Nucleus accumbens (tissue), 56 donors: ENCODE measurements at regions not wholly inside any gene's neighbourhood (a gene's known extent, or its start where the extent isn't known, plus 50 kb on each side); places are given as distances from the start of the nearest gene placed in this dataset.
"Not testable (repeated sequence)": the region's sequence is repeated elsewhere in the genome, so short reads cannot be mapped to it uniquely, and the experiment has no call there.

Experiments
- DNase-seq, 56 donors: peaks; one replicate each; lab custom pipeline; 2025; lab: John Stamatoyannopoulos, UW

DNA sequence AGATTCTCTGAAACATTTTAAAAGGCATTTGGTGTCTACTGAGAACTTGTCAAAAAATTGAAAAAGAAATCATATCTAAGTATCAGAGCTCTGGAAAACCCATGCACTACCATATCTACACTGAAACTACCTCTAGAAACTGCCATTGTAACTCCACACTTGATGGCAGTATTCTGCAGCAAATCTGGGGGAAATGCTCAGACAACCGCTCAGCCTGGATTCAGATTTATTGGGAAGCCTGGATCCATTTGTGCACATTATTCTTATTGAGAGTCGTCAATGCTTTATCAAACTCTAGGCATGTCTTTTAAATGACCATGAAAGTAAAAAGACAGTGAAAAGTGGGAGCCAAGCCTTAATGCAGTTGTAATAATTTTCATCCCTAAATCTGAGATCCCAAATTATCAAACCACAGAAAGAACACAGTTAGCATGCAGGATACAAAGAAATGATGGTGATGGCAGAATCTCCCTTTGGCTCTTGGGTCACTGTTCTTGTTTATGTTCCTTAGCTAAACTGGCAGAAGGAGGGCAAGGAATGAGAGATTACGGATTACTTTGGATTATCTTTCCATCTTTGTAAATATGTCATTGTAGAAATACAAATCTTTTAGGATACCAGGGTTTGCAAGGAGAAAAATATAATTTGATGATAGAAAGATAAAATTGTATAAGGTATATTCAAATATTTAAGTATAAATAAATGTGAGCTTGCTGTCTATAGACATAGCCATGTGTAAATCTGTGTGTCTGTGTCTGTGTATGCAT is 512.1 kb upstream of the SYT4 start:
- DNase-seq = peak in 2 of 56 donors; percentile 2 to 12

- DNase-seq = no peak
These were observed 516.6 kb upstream of the SYT4 start for GRCh38 chr18:43793910-43794309.

DNA sequence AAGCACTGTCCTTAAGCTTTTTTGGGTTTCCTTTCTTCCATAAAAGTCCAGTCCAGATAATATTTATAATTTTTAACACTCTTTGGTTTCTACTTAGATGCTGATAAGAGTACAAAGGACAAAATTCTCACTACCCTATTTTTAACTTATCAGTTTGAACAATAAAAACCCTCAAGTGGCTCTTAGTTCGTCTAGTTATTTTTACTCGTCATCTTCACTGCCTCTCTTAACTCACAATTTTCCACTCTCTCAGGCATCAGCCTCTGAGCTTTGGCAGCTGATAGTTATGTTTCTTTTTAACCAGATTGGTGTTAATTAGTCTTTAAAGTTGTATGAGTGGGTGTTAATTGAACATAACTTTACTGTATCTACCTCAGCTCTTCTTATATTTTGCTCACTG is 517.1 kb upstream of the SYT4 start:
- DNase-seq = no peak

DNA sequence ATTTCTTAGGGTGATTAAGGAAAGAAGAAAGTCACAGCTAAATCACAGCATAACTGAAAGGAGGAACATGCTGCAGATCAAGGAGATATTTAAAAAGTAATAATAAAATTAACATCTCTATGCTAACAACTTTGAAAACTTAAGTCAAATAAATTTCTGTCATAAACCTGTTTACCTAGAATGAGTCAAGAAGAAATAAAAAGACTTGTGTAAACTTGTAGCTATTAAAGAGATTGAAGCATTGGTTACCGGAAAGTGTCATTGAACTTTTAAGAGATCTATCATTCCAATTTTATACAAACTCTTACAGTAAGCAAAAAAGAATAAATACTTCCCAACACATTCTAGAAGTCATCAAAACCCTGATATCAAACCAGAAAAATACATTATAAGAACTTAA is 520.1 kb upstream of the SYT4 start:
- DNase-seq = no peak

GRCh38 chr18:43800584-43800983 is 523.3 kb upstream of the SYT4 start:
- DNase-seq = no peak

- DNase-seq = no peak
These were observed 528.4 kb upstream of the SYT4 start for GRCh38 chr18:43805646-43806194.

GRCh38 chr18:43812627-43813026 is 535.3 kb upstream of the SYT4 start:
- no peak for DNase-seq

- no peak for DNase-seq
These were observed 542.1 kb upstream of the SYT4 start for GRCh38 chr18:43819397-43819796.

DNA sequence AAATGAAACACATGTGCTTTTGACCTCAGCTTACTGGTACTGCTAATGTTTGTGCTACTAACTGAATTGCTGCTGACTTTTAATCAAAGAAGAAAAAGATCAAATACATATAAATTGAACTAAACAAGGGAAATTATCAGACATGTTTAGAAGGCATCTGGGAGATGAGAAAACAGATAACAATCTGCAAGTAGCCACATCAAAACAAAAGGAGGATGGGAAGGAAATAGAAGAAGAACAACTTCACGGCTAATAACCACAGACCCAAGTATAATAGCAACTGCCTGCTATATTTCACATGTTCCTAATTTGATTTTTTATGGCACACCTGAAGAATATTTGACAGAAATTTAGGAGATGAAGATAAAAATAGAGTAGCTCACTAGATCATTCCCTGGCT is 542.6 kb upstream of the SYT4 start:
- DNase-seq = no peak

- DNase-seq = no peak
These were observed 548.5 kb upstream of the SYT4 start for GRCh38 chr18:43825768-43826167.

GRCh38 chr18:43826215-43826614 is 548.9 kb upstream of the SYT4 start:
- no peak for DNase-seq

DNA sequence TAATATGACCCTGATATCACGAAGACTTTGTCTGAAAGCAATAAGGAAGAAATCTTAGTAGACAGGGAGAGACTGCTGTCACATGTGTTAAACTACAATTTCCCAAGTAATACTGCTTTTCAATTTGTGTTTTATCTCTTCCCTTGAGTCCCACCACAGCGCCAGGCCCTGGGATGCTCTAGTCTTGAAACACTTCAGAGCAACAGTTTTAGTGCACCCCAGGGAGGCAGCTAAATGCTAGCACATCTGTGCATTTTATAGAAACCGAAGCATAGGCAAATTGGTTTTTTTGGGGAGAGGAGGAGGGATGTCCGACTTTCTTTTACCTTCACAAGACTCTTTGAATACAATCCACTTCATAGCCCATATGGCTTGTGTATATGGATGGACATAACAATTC is 550.0 kb upstream of the SYT4 start:
- DNase-seq = no peak

DNA sequence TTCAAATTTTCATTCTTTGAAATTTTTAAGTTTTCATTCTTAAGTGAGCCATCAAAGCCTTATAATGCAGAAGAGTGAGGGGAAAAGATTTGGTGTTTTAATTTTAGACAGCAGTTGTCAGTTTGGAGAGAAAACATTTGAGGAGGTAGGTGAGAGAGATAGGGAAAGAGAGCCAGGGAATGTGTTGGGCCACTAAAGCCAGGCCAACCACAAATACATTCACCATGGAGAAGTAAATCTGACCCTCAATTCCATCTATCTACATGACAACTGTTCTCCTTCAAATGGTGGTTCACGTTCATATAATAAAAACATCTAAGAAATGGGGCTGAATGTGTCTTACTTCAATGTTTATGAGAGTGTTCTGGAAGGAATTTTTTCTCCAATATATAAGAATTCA is 553.0 kb upstream of the SYT4 start:
- DNase-seq = no peak

DNA sequence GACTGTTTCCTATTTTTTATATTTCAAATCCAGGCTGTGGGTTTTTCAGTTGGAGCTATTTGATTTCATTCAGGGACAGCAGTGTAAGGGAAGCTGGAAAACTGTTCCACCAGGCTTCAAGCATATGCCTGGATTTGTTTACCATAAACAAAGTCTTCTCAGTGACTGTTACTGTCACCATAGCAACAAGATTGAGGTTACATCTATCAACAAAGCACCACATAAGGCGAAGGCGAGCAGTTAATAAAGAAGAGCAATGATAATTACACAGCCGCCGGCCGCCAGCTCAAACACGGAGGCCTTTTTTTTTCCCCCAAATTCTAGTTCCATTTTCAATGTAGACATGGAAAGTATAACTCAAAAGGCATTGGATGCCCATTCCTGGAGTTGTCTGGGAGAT is 553.7 kb upstream of the SYT4 start:
- no peak for DNase-seq

DNA sequence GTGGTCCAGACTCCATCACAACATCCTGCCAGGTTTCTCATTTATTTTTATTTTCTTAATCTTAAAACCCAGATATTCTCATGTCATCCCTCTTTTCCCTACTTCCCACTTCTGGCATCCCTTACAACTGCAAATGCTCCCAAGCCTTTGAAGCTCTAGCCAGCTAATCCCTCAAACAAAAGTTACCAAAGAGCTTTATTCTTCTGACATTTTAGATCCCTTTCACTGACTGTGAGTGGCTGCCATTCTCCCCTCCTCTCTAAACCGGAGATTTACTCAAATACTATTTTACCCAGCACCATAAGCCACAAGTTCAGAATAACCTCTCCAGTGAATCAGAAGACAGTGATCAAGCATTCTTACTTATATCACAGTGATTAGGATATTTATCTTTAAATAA is 569.0 kb upstream of the SYT4 start:
- DNase-seq = no peak

DNA sequence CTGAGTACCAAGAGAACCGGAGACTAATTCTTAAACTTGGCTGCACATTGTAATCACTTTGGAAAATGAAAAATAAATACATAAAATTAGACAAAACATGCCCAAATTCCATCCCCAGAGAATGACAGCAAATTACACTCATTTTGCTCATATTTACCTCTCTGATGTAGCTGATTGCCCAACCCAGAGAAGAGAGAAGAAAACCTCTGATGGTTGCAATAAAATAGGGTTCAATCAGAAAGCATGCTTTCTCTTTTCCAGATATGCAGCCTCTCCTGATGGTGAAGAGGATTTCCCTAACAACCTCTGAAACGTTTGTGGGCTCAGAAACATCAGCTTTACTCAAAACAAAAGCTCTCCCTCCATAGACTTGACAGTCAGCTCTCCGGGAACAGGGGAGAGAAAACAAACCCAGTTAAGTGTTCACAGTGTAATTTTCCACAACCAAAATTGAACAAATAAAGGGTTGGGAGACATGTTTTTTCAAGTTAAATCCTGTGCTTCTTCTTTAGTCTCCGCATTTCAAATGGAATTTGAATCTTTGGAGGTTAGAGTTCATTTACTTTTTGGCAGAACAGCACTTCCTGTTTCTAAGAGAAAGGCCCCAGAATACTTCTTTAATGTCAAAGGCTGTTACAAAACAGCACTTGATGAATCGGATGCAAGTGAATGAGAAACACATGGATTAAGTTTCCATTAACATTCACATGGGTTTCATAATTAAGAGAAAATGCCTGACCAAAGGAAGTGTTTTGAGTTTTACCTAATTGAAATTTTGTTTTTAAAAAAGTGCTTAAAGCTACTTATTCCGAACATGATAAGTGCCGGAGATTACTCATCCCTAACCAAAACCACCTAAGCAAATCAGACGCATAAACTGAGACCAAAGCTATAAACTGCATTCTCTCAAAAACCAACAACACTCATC is 570.1 kb upstream of the SYT4 start:
- no peak for DNase-seq

- DNase-seq = not testable (repeated sequence)
These were observed 572.5 kb upstream of the SYT4 start for GRCh38 chr18:43849831-43850230.

- DNase-seq = no peak
These were observed 578.1 kb upstream of the SYT4 start for GRCh38 chr18:43855376-43855775.

DNA sequence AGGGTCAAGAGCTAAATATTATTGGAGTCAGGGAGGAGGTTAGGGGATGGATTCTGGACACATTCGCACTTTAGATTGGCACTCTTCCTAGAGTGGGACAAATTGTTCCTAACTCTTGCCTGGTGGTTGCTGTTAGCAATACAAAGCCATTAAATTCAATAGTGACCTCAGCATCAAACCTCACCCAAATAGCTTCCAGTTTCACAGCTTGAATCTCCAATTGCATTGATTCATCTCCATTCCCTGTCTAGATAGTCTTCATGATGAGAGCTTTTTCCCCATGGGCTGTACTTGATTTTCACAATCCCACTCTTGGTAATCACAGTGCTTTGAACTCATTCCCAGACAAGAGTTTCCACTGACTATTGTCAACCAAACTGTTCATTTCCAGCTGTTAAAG is 585.9 kb upstream of the SYT4 start:
- no peak for DNase-seq

DNA sequence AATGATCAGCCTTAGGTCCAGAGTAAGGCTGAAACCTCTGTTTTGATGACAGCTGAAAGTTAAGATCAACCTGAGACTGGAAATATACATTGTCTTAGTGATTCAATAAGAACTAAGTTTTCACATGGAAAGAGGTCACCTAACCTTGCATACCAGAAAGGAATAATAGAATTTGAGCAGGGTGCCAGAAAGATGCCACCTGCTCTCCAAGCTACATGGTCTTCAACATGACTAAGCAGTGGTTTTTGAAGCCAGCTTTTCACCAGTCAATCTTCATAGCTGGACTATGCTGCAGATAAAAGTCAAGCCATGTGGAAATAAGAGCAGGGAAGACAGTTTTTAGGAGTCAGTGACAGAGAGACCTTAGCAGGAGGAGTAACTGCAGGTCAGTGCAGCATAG is 589.4 kb upstream of the SYT4 start:
- no peak for DNase-seq

DNA sequence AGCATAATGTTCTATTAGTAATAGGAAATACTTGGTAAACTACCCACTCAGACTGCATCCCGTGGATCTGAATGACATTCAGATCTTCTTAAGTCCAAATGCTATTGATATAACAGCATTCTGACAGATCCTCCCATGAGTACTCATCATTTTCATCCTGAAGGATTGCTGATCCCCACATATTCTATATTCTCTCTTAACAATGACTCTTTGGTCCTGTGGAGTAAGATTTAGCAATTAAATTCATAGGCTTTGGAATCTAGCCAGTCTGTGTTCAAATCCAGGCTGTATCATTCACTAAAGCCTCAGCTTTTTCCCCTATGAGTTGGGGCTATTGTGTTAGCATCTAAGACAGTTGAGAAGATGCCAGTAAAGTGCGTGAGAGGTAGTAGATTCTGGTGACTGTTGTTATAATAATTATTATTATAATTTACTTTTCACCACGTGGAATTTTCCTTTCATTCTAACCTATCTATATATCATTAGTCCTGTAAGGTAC is 591.3 kb upstream of the SYT4 start:
- no peak for DNase-seq
